GM19467 (cell line): ENCODE measurements at regions not wholly inside any gene's neighbourhood (a gene's known extent, or its start where the extent isn't known, plus 50 kb on each side); places are given as distances from the start of the nearest gene placed in this dataset.
"Not testable (repeated sequence)": the region's sequence is repeated elsewhere in the genome, so short reads cannot be mapped to it uniquely, and the experiment has no call there.

Experiments used
- ATAC-seq: cut with Tn5 transposase; IDR thresholded peaks from one replicate; pipeline ENCODE4 v1.9.1; 2021; ENCODE audit warnings: mild to moderate bottlenecking, moderate library complexity; ENCODE audit not compliant: unreplicated experiment

- no peak for ATAC-seq
Measured at GRCh38 chr13:83019986-83020385, 862.3 kb downstream of the SLITRK1 start.

GRCh38 chr13:83009987-83010386, 872.3 kb downstream of the SLITRK1 start:
- no peak for ATAC-seq

GRCh38 chr13:83008212-83008929, 873.9 kb downstream of the SLITRK1 start:
- no peak for ATAC-seq

- ATAC-seq, result no peak
Measured at GRCh38 chr13:83007226-83007625, 875.0 kb downstream of the SLITRK1 start.

- ATAC-seq, result no peak
Measured at GRCh38 chr13:83003185-83003584, 879.1 kb downstream of the SLITRK1 start.

- no peak for ATAC-seq
Measured at GRCh38 chr13:82993417-82993816, 888.9 kb downstream of the SLITRK1 start.

- no peak for ATAC-seq
Measured at GRCh38 chr13:82976499-82976898, 905.8 kb downstream of the SLITRK1 start.

GRCh38 chr13:82963226-82964099, 918.8 kb downstream of the SLITRK1 start:
- no peak for ATAC-seq

GRCh38 chr13:82962397-82962796, 919.9 kb downstream of the SLITRK1 start:
- ATAC-seq, result no peak

- ATAC-seq, result no peak
Measured at GRCh38 chr13:82961757-82962156, 920.5 kb downstream of the SLITRK1 start.

GRCh38 chr13:82952336-82952735, 929.9 kb downstream of the SLITRK1 start:
- ATAC-seq, result not testable (repeated sequence)

- no peak for ATAC-seq
Measured at GRCh38 chr13:82947683-82948082, 934.6 kb downstream of the SLITRK1 start.

- ATAC-seq, result no peak
Measured at GRCh38 chr13:82947191-82947621, 935.1 kb downstream of the SLITRK1 start.

GRCh38 chr13:82938644-82939043, 943.6 kb downstream of the SLITRK1 start:
- ATAC-seq, result no peak

GRCh38 chr13:82934000-82934399, 948.3 kb downstream of the SLITRK1 start:
- no peak for ATAC-seq

GRCh38 chr13:82925114-82925513, 957.2 kb downstream of the SLITRK1 start:
- ATAC-seq, result no peak

GRCh38 chr13:82917984-82918383, 964.3 kb downstream of the SLITRK1 start:
- ATAC-seq, result no peak

- ATAC-seq, result no peak
Measured at GRCh38 chr13:82912564-82912963, 969.7 kb downstream of the SLITRK1 start.

- ATAC-seq, result no peak
Measured at GRCh38 chr13:82905071-82905470, 977.2 kb downstream of the SLITRK1 start.

GRCh38 chr13:82900453-82900852, 981.8 kb downstream of the SLITRK1 start:
- no peak for ATAC-seq

GRCh38 chr13:82898586-82898985, 983.7 kb downstream of the SLITRK1 start:
- ATAC-seq, result no peak

- ATAC-seq, result no peak
Measured at GRCh38 chr13:82879921-82880320, 1002.4 kb downstream of the SLITRK1 start.
